DND-41 (cell line): ENCODE measurements at regions not wholly inside any gene's neighbourhood (a gene's known extent, or its start where the extent isn't known, plus 50 kb on each side); places are given as distances from the start of the nearest gene placed in this dataset.

ENCODE experiments used
- ATAC-seq: fragments of 200-7000 bp; cut with Tn5 transposase; 3 replicates; pipeline ENCODE4 v1.9.1; 2021; ENCODE audit warnings: low read depth; ENCODE audit not compliant: insufficient read depth
- DNase-seq: peaks from one replicate; pipeline ENCODE4 v3.0.0-alpha.2; 2020
- H2AFZ ChIP-seq: 2 replicates; pipeline ENCODE4 v1.6.0; 2012; ENCODE audit warnings: low read depth, low read length
- H3K27ac ChIP-seq: 2 replicates; pipeline ENCODE4 v1.5.1; 2012; ENCODE audit warnings: low read length, inconsistent platforms
- H3K27me3 ChIP-seq: fragments of 200-600 bp; sonication (generic); 2 replicates; pipeline ENCODE4 v1.6.0; 2012; ENCODE audit warnings: low read length, mild to moderate bottlenecking, inconsistent platforms; ENCODE audit not compliant: insufficient read depth, poor library complexity
- H3K36me3 ChIP-seq: 2 replicates; pipeline ENCODE4 v1.5.1; 2012; ENCODE audit warnings: low read length, inconsistent platforms; ENCODE audit not compliant: insufficient read depth
- H3K4me1 ChIP-seq: 2 replicates; pipeline ENCODE4 v1.5.1; 2012; ENCODE audit warnings: mild to moderate bottlenecking, low read length; ENCODE audit not compliant: insufficient read depth
- H3K4me2 ChIP-seq: 2 replicates; pipeline ENCODE4 v1.6.0; 2012; ENCODE audit warnings: mild to moderate bottlenecking, moderate library complexity, low read length, inconsistent platforms; ENCODE audit not compliant: insufficient read depth
- H3K4me3 ChIP-seq, 2 experiments: fragments of 200-600 bp in 1 of 2; shearing (Covaris generic) in 1 of 2; 2 replicates each; pipeline ENCODE4 v1.5.1; 2012 to 2016; ENCODE audit warnings: inconsistent platforms in 2 of 2, low read length in 2 of 2, mild to moderate bottlenecking in 2 of 2, low read depth in 1 of 2, moderate library complexity in 1 of 2
- H3K79me2 ChIP-seq: 2 replicates; pipeline ENCODE4 v1.6.0; 2012; ENCODE audit warnings: low read length, inconsistent platforms; ENCODE audit not compliant: insufficient read depth
- H3K9ac ChIP-seq: 2 replicates; pipeline ENCODE4 v1.6.0; 2012; ENCODE audit warnings: low read depth, mild to moderate bottlenecking, inconsistent platforms, low read length, moderate library complexity
- H3K9me3 ChIP-seq: 2 replicates; pipeline ENCODE4 v1.5.1; 2012; ENCODE audit warnings: low read length, moderate library complexity, mild to moderate bottlenecking, inconsistent platforms; ENCODE audit not compliant: insufficient read depth, severe bottlenecking
- H4K20me1 ChIP-seq: 2 replicates; pipeline ENCODE4 v1.6.0; 2012; ENCODE audit warnings: low read length; ENCODE audit not compliant: insufficient read depth
- CTCF ChIP-seq: IDR thresholded peaks from 2 replicates; pipeline ENCODE4 v1.5.1; 2012; ENCODE audit warnings: borderline replicate concordance, low read length, moderate library complexity, mild to moderate bottlenecking; ENCODE audit not compliant: poor library complexity, severe bottlenecking; ENCODE audit errors: extremely low read depth
- EZH2 ChIP-seq: IDR thresholded peaks from 3 replicates; pipeline ENCODE4 v1.6.1; 2012; ENCODE audit warnings: borderline replicate concordance, low read depth, mild to moderate bottlenecking, moderate library complexity, low read length, inconsistent platforms; ENCODE audit not compliant: severe bottlenecking

GRCh38 chr1:221239792-221240191 is 360.5 kb downstream of the HLX start:
- TF ChIP-seq EZH2 (no peak), CTCF (no peak)
- no peak for DNase-seq
- H2AFZ ChIP-seq: no peak overlapping the region
- H3K4me3 ChIP-seq: no peak overlapping the region
- no peak overlapping the region for H3K4me2 ChIP-seq
- no peaks in the 10 kb centered on the region for H3K79me2 ChIP-seq
- ATAC-seq: no peak
- H3K36me3 ChIP-seq: no peaks in the 10 kb centered on the region
- H3K9me3 ChIP-seq: no peaks in the 10 kb centered on the region
- no peak overlapping the region for H3K9ac ChIP-seq
- H4K20me1 ChIP-seq: no peaks in the 10 kb centered on the region
- no peaks in the 10 kb centered on the region for H3K4me1 ChIP-seq
- H3K27me3 ChIP-seq: no peaks in the 10 kb centered on the region
- no peak overlapping the region for H3K27ac ChIP-seq

GRCh38 chr1:221240690-221241089 is 361.4 kb downstream of the HLX start:
- Histone ChIP-seq H3K36me3 (no peaks in the 10 kb centered on the region), H3K79me2 (no peaks in the 10 kb centered on the region), H3K4me2 (no peak overlapping the region), H4K20me1 (no peaks in the 10 kb centered on the region), H3K4me1 (no peaks in the 10 kb centered on the region), H3K4me3 (no peak overlapping the region), H2AFZ (no peak overlapping the region), H3K9me3 (no peaks in the 10 kb centered on the region), H3K9ac (no peak overlapping the region), H3K27me3 (no peaks in the 10 kb centered on the region), H3K27ac (no peak overlapping the region)
- no peak for ATAC-seq
- TF ChIP-seq EZH2: no peak
- no peak for TF ChIP-seq CTCF
- no peak for DNase-seq

- no peak for ATAC-seq
- no peak overlapping the region for H3K4me2 ChIP-seq
- no peak for DNase-seq
- H3K4me3 ChIP-seq: no peak overlapping the region
- H3K27ac ChIP-seq: no peak overlapping the region
- H2AFZ ChIP-seq: no peak overlapping the region
- no peaks in the 10 kb centered on the region for H3K36me3 ChIP-seq
- no peaks in the 10 kb centered on the region for H4K20me1 ChIP-seq
- H3K27me3 ChIP-seq: no peaks in the 10 kb centered on the region
- no peak overlapping the region for H3K9ac ChIP-seq
- no peaks in the 10 kb centered on the region for H3K79me2 ChIP-seq
- H3K4me1 ChIP-seq: no peaks in the 10 kb centered on the region
- TF ChIP-seq EZH2 (no peak), CTCF (no peak)
- H3K9me3 ChIP-seq: no peaks in the 10 kb centered on the region
These were observed 361.9 kb downstream of the HLX start for GRCh38 chr1:221241157-221241556.

- Histone ChIP-seq H3K4me2 (no peak overlapping the region), H2AFZ (no peak overlapping the region), H3K9me3 (no peaks in the 10 kb centered on the region), H3K9ac (no peak overlapping the region), H3K79me2 (no peaks in the 10 kb centered on the region), H3K27ac (no peak overlapping the region), H3K4me1 (no peaks in the 10 kb centered on the region), H3K36me3 (no peaks in the 10 kb centered on the region), H3K27me3 (no peaks in the 10 kb centered on the region), H4K20me1 (no peaks in the 10 kb centered on the region), H3K4me3 (no peak overlapping the region)
- no peak for DNase-seq
- no peak for ATAC-seq
- no peak for TF ChIP-seq EZH2
- TF ChIP-seq CTCF: no peak
These were observed 362.3 kb downstream of the HLX start for GRCh38 chr1:221241592-221241991.
